ENCODE measurements at regions not wholly inside any gene's neighbourhood (a gene's known extent, or its start where the extent isn't known, plus 50 kb on each side); places are given as distances from the start of the nearest gene placed in this dataset.

DNA sequence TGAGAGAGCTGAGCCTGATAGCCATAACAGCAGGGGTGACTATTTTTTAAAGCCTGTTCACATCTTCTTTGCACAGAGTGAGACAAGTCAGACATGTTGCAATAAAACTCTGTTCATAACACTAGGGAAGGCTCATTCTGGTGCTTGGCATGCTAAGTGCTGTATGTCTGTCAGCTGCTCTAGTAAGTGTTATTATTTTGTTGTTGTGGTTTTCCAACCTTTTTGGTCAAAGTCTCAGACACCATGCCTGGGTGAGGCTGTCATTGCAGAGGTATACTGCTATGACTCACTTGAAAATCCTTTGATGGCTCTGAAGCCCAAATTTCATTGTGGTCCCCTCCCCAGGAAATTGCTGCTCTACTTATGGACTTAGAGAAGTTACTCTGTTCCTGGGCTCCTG lies 129.7 kb downstream of the ADRA2A start:
- in situ Hi-C loops (cut with MboI; ENCODE audit: low sequenced_read_pairs, unreplicated experiment) = no loop called here
- TF ChIP-seq, protein P1, sequence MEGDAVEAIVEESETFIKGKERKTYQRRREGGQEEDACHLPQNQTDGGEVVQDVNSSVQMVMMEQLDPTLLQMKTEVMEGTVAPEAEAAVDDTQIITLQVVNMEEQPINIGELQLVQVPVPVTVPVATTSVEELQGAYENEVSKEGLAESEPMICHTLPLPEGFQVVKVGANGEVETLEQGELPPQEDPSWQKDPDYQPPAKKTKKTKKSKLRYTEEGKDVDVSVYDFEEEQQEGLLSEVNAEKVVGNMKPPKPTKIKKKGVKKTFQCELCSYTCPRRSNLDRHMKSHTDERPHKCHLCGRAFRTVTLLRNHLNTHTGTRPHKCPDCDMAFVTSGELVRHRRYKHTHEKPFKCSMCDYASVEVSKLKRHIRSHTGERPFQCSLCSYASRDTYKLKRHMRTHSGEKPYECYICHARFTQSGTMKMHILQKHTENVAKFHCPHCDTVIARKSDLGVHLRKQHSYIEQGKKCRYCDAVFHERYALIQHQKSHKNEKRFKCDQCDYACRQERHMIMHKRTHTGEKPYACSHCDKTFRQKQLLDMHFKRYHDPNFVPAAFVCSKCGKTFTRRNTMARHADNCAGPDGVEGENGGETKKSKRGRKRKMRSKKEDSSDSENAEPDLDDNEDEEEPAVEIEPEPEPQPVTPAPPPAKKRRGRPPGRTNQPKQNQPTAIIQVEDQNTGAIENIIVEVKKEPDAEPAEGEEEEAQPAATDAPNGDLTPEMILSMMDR (IDR thresholded peaks at IDR 0.05; ENCODE audit: borderline replicate concordance, control extremely low read depth, extremely low read depth, insufficient read depth, missing control alignments) = no peak

DNA sequence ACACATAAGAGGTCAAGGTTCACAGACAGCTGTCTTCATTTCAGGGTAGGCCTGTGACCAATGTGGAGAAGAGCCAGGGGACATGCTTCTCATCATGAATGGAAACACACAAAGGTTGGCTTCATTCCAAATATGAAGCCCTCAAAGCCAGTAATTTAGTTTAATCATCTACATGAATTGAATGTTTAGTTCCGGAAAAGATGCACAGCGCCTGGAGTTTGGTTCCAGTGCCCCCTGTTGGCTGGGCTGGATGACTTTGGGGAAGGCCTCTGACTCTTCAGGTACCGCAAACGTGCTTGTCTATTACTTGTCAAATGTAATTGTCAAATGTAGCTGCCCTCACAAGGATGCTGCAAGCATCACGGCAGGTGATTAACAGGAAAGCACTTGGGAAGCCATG lies 130.7 kb downstream of the ADRA2A start:
- DNase-seq (ENCODE audit: low spot score) = no peak
- in situ Hi-C loops (cut with MboI; ENCODE audit: low sequenced_read_pairs, unreplicated experiment) = no loop called here
- TF ChIP-seq, protein P1 (IDR thresholded peaks at IDR 0.05; ENCODE audit: borderline replicate concordance, control extremely low read depth, extremely low read depth, insufficient read depth, missing control alignments) = no peak

More for the DNA sequence above, 129.7 kb downstream of the ADRA2A start:
- DNase-seq (ENCODE audit: low spot score) = no peak

DNA sequence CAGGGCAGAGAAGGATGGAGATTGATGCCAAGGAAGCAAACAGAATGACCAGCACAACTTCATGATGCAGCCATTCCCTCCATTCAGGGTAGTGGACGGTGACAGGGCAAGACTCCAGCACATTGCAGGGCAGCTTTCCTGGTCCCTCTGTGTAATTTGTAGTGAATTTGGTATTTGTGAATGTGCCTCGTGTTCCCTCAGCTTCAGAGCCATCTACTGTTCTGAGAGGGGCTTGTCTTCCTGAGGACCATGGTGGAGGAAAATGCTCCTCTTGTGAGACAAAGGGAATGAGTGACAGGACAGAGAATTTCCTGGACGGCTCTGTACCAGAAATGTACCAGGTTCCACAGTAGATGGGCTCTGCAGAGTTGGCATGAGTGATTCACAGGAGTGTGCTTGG lies 132.1 kb downstream of the ADRA2A start:
- no peak for DNase-seq (ENCODE audit: low spot score)
- in situ Hi-C loops (cut with MboI; ENCODE audit: low sequenced_read_pairs, unreplicated experiment) = no loop called here

DNA sequence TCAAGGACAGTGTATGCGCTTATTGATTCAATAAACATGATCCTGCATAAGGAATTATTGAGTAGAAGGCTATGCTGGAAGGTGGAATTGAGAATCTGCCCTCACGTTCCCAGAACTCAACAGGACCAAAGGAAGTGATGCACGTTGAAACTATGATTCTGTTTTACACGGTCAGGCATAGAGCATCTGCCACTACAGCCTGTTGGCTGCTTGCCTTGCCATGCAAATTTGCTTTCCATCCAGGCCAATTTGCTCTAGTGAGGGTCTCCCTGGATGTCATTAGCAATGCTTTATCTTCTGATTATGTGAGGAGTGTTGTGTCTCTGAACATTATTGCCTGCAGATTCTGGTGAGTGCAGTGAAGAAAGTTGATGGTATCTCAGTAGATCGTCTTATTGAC lies 132.9 kb downstream of the ADRA2A start:
- no peak for DNase-seq (ENCODE audit: low spot score)
- TF ChIP-seq, protein P1 (IDR thresholded peaks at IDR 0.05; ENCODE audit: borderline replicate concordance, control extremely low read depth, extremely low read depth, insufficient read depth, missing control alignments) = no peak
- in situ Hi-C loops (cut with MboI; ENCODE audit: low sequenced_read_pairs, unreplicated experiment) = no loop called here

More for the DNA sequence above, 132.1 kb downstream of the ADRA2A start:
- TF ChIP-seq, protein P1 (IDR thresholded peaks at IDR 0.05; ENCODE audit: borderline replicate concordance, control extremely low read depth, extremely low read depth, insufficient read depth, missing control alignments) = no peak

DNA sequence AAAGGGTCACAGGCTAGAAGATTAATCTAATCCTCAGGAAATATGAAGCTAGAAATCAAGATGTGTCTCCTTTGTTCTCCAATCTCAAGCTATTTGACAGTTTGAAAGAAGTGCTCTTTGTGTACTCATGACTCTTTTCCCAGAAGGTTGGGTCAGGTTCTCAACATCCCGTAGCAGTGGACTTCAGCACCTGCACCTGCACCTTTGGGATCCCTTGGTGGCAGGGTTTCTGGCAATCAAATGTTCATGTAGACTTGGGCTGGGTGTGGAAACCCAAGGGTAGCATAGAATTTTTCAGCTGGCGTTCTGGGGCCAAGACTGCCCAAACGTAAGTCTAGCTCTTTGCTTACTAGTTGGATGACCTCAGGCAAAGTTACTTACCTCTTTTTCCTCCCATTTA lies 134.4 kb downstream of the ADRA2A start:
- in situ Hi-C loops (cut with MboI; ENCODE audit: low sequenced_read_pairs, unreplicated experiment) = no loop called here
- DNase-seq (ENCODE audit: low spot score) = no peak
- TF ChIP-seq, protein P1 (IDR thresholded peaks at IDR 0.05; ENCODE audit: borderline replicate concordance, control extremely low read depth, extremely low read depth, insufficient read depth, missing control alignments) = no peak

DNA sequence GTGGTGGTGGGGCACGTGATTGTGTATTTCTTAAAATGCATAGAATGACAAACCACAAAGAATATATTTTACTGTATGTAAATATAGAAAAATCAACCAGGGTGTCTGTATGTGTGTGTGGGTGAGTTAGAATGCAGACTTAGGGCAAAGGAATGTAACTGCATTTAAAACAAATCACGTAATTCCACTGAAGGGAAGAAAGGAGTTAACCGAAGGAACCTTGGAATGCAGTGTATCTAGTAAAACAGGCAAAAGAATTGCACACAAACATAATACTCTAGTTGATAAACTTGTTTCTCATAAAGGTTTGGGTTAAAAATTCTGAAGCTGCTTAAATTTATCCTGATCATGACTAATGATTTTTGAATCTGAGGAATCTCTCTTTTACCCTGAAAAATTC lies 134.9 kb downstream of the ADRA2A start:
- in situ Hi-C loops (cut with MboI; ENCODE audit: low sequenced_read_pairs, unreplicated experiment) = no loop called here
- DNase-seq (ENCODE audit: low spot score) = no peak

More for the DNA sequence above, 134.9 kb downstream of the ADRA2A start:
- TF ChIP-seq, protein P1 (IDR thresholded peaks at IDR 0.05; ENCODE audit: borderline replicate concordance, control extremely low read depth, extremely low read depth, insufficient read depth, missing control alignments) = no peak

All from GM13976 (cell line).